ENCODE measurements at regions not wholly inside any gene's neighbourhood (a gene's known extent, or its start where the extent isn't known, plus 50 kb on each side); places are given as distances from the start of the nearest gene placed in this dataset.

DNA sequence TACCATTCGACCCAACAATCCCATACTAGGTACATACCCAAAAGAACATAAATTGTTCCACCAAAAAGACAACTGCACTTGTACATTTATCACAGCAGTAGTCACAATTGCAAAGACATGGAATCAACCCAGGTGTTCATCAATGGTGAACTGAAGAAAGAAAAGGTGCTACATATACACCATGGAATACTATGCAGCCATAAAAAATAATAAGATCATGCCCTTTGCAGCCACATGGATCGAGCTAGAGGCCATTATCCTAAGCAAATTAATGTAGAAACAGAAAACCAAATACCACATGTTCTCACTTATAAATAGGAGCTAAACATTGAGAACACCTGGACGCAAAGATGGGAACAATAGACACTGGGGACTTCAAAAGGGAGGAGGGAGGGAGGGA, 79.3 kb upstream of the NEBL start:
- TF ChIP-seq, protein P1, sequence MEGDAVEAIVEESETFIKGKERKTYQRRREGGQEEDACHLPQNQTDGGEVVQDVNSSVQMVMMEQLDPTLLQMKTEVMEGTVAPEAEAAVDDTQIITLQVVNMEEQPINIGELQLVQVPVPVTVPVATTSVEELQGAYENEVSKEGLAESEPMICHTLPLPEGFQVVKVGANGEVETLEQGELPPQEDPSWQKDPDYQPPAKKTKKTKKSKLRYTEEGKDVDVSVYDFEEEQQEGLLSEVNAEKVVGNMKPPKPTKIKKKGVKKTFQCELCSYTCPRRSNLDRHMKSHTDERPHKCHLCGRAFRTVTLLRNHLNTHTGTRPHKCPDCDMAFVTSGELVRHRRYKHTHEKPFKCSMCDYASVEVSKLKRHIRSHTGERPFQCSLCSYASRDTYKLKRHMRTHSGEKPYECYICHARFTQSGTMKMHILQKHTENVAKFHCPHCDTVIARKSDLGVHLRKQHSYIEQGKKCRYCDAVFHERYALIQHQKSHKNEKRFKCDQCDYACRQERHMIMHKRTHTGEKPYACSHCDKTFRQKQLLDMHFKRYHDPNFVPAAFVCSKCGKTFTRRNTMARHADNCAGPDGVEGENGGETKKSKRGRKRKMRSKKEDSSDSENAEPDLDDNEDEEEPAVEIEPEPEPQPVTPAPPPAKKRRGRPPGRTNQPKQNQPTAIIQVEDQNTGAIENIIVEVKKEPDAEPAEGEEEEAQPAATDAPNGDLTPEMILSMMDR (conservative IDR thresholded peaks at IDR 0.05): no peak
- TF ChIP-seq EZH2 (IDR thresholded peaks at IDR 0.05; ENCODE audit: low read depth): no peak
